ENCODE measurements at regions not wholly inside any gene's neighbourhood (a gene's known extent, or its start where the extent isn't known, plus 50 kb on each side); places are given as distances from the start of the nearest gene placed in this dataset.

- Mint-ChIP-seq H3K27ac (no peak overlapping the region), H3K4me1 (no peaks in the 10 kb centered on the region), H3K4me3 (no peak overlapping the region), H3K27me3 (peaks cover 7% of the 10 kb centered on the region), H3K36me3 (ENCODE audit: low read depth) (no peaks in the 10 kb centered on the region)
- ATAC-seq (no peak), DNase-seq (no peak)
- no peaks in the 10 kb centered on the region for H3K9me3 ChIP-seq (ENCODE audit: control insufficient read depth, low read length, poor library complexity, severe bottlenecking)
Measured at GRCh38 chr21:15986277-15986676, 256.5 kb downstream of the USP25 start.

GRCh38 chr21:15992171-15992570 lies 262.4 kb downstream of the USP25 start:
- no peak for DNase-seq
- H3K4me3 Mint-ChIP-seq = no peak overlapping the region
- H3K36me3 Mint-ChIP-seq (ENCODE audit: low read depth) = no peaks in the 10 kb centered on the region
- no peak for ATAC-seq
- H3K9me3 ChIP-seq (ENCODE audit: control insufficient read depth, low read length, poor library complexity, severe bottlenecking) = no peaks in the 10 kb centered on the region
- no peaks in the 10 kb centered on the region for H3K4me1 Mint-ChIP-seq
- no peak overlapping the region for H3K27ac Mint-ChIP-seq
- H3K27me3 Mint-ChIP-seq = no peaks in the 10 kb centered on the region

- H3K4me3 Mint-ChIP-seq = no peak overlapping the region
- no peaks in the 10 kb centered on the region for H3K9me3 ChIP-seq (ENCODE audit: control insufficient read depth, low read length, poor library complexity, severe bottlenecking)
- no peaks in the 10 kb centered on the region for H3K27me3 Mint-ChIP-seq
- no peak overlapping the region for H3K27ac Mint-ChIP-seq
- DNase-seq = no peak
- no peak for ATAC-seq
- H3K36me3 Mint-ChIP-seq (ENCODE audit: low read depth) = no peaks in the 10 kb centered on the region
- no peaks in the 10 kb centered on the region for H3K4me1 Mint-ChIP-seq
Measured at GRCh38 chr21:15993951-15994350, 264.2 kb downstream of the USP25 start.

- no peak for ATAC-seq
- H3K36me3 Mint-ChIP-seq (ENCODE audit: low read depth) = no peaks in the 10 kb centered on the region
- no peaks in the 10 kb centered on the region for H3K9me3 ChIP-seq (ENCODE audit: control insufficient read depth, low read length, poor library complexity, severe bottlenecking)
- H3K27me3 Mint-ChIP-seq = peaks cover 6% of the 10 kb centered on the region
- H3K27ac Mint-ChIP-seq = no peak overlapping the region
- no peaks in the 10 kb centered on the region for H3K4me1 Mint-ChIP-seq
- H3K4me3 Mint-ChIP-seq = no peak overlapping the region
- no peak for DNase-seq
Measured at GRCh38 chr21:15999741-16000140, 270.0 kb downstream of the USP25 start.

GRCh38 chr21:16002874-16003466 lies 273.2 kb downstream of the USP25 start:
- no peak overlapping the region for H3K4me3 Mint-ChIP-seq
- no peak for DNase-seq
- no peak for ATAC-seq
- no peaks in the 10 kb centered on the region for H3K4me1 Mint-ChIP-seq
- H3K27me3 Mint-ChIP-seq = peaks cover 6% of the 10 kb centered on the region
- no peaks in the 10 kb centered on the region for H3K36me3 Mint-ChIP-seq (ENCODE audit: low read depth)
- H3K9me3 ChIP-seq (ENCODE audit: control insufficient read depth, low read length, poor library complexity, severe bottlenecking) = no peaks in the 10 kb centered on the region
- H3K27ac Mint-ChIP-seq = no peak overlapping the region

GRCh38 chr21:16004086-16004485 lies 274.3 kb downstream of the USP25 start:
- H3K4me1 Mint-ChIP-seq = no peaks in the 10 kb centered on the region

GRCh38 chr21:16004523-16004922 lies 274.7 kb downstream of the USP25 start:
- H3K36me3 Mint-ChIP-seq (ENCODE audit: low read depth) = no peaks in the 10 kb centered on the region
- no peak overlapping the region for H3K27ac Mint-ChIP-seq

More at GRCh38 chr21:16004086-16004485, 274.3 kb downstream of the USP25 start:
- no peak for ATAC-seq
- H3K27ac Mint-ChIP-seq = no peak overlapping the region
- no peak for DNase-seq
- no peak overlapping the region for H3K4me3 Mint-ChIP-seq
- no peaks in the 10 kb centered on the region for H3K36me3 Mint-ChIP-seq (ENCODE audit: low read depth)
- H3K9me3 ChIP-seq (ENCODE audit: control insufficient read depth, low read length, poor library complexity, severe bottlenecking) = no peaks in the 10 kb centered on the region
- H3K27me3 Mint-ChIP-seq = peaks cover 6% of the 10 kb centered on the region

GRCh38 chr21:16005996-16006395 lies 276.2 kb downstream of the USP25 start:
- DNase-seq (no peak), ATAC-seq (no peak)
- Mint-ChIP-seq H3K4me3 (no peak overlapping the region), H3K27ac (no peak overlapping the region), H3K4me1 (no peaks in the 10 kb centered on the region), H3K36me3 (ENCODE audit: low read depth) (peaks cover 2% of the 10 kb centered on the region), H3K27me3 (no peaks in the 10 kb centered on the region)
- H3K9me3 ChIP-seq (ENCODE audit: control insufficient read depth, low read length, poor library complexity, severe bottlenecking) = no peaks in the 10 kb centered on the region

More at GRCh38 chr21:16004523-16004922, 274.7 kb downstream of the USP25 start:
- H3K27me3 Mint-ChIP-seq = peaks cover 5% of the 10 kb centered on the region
- H3K4me1 Mint-ChIP-seq = no peaks in the 10 kb centered on the region
- H3K9me3 ChIP-seq (ENCODE audit: control insufficient read depth, low read length, poor library complexity, severe bottlenecking) = no peaks in the 10 kb centered on the region
- no peak overlapping the region for H3K4me3 Mint-ChIP-seq
- DNase-seq (no peak), ATAC-seq (no peak)

- Mint-ChIP-seq H3K27me3 (no peaks in the 10 kb centered on the region), H3K27ac (no peak overlapping the region), H3K36me3 (ENCODE audit: low read depth) (peaks cover 2% of the 10 kb centered on the region), H3K4me3 (no peak overlapping the region), H3K4me1 (no peaks in the 10 kb centered on the region)
- no peaks in the 10 kb centered on the region for H3K9me3 ChIP-seq (ENCODE audit: control insufficient read depth, low read length, poor library complexity, severe bottlenecking)
- ATAC-seq (no peak), DNase-seq (no peak)
Measured at GRCh38 chr21:16007943-16008342, 278.2 kb downstream of the USP25 start.

GRCh38 chr21:16011719-16012118 lies 281.9 kb downstream of the USP25 start:
- H3K9me3 ChIP-seq (ENCODE audit: control insufficient read depth, low read length, poor library complexity, severe bottlenecking) = no peaks in the 10 kb centered on the region
- Mint-ChIP-seq H3K4me3 (no peak overlapping the region), H3K36me3 (ENCODE audit: low read depth) (peaks cover 2% of the 10 kb centered on the region), H3K27me3 (no peaks in the 10 kb centered on the region), H3K4me1 (no peaks in the 10 kb centered on the region), H3K27ac (no peak overlapping the region)
- ATAC-seq (no peak), DNase-seq (no peak)

- DNase-seq = no peak
- H3K27ac Mint-ChIP-seq = no peak overlapping the region
- H3K4me1 Mint-ChIP-seq = no peaks in the 10 kb centered on the region
- H3K9me3 ChIP-seq (ENCODE audit: control insufficient read depth, low read length, poor library complexity, severe bottlenecking) = no peaks in the 10 kb centered on the region
- no peaks in the 10 kb centered on the region for H3K27me3 Mint-ChIP-seq
- ATAC-seq = no peak
- H3K36me3 Mint-ChIP-seq (ENCODE audit: low read depth) = peaks cover 2% of the 10 kb centered on the region
- H3K4me3 Mint-ChIP-seq = no peak overlapping the region
Measured at GRCh38 chr21:16013570-16013969, 283.8 kb downstream of the USP25 start.

- ATAC-seq (no peak), DNase-seq (no peak)
- no peaks in the 10 kb centered on the region for H3K9me3 ChIP-seq (ENCODE audit: control insufficient read depth, low read length, poor library complexity, severe bottlenecking)
- Mint-ChIP-seq H3K4me1 (no peaks in the 10 kb centered on the region), H3K4me3 (no peak overlapping the region), H3K27me3 (no peaks in the 10 kb centered on the region), H3K27ac (no peak overlapping the region), H3K36me3 (ENCODE audit: low read depth) (no peaks in the 10 kb centered on the region)
Measured at GRCh38 chr21:16020878-16021277, 291.1 kb downstream of the USP25 start.

- no peak for DNase-seq
- H3K4me1 Mint-ChIP-seq = no peaks in the 10 kb centered on the region
- no peaks in the 10 kb centered on the region for H3K36me3 Mint-ChIP-seq (ENCODE audit: low read depth)
- H3K27me3 Mint-ChIP-seq = no peaks in the 10 kb centered on the region
- no peak overlapping the region for H3K27ac Mint-ChIP-seq
- H3K9me3 ChIP-seq (ENCODE audit: control insufficient read depth, low read length, poor library complexity, severe bottlenecking) = no peaks in the 10 kb centered on the region
- no peak for ATAC-seq
- no peak overlapping the region for H3K4me3 Mint-ChIP-seq
Measured at GRCh38 chr21:16022116-16022515, 292.3 kb downstream of the USP25 start.

- no peaks in the 10 kb centered on the region for H3K36me3 Mint-ChIP-seq (ENCODE audit: low read depth)
- DNase-seq (no peak), ATAC-seq (no peak)
- no peaks in the 10 kb centered on the region for H3K4me1 Mint-ChIP-seq
- H3K27ac Mint-ChIP-seq = no peak overlapping the region
- H3K4me3 Mint-ChIP-seq = no peak overlapping the region
- no peaks in the 10 kb centered on the region for H3K27me3 Mint-ChIP-seq
- no peaks in the 10 kb centered on the region for H3K9me3 ChIP-seq (ENCODE audit: control insufficient read depth, low read length, poor library complexity, severe bottlenecking)
Measured at GRCh38 chr21:16022921-16023320, 293.1 kb downstream of the USP25 start.

All from T-helper 17 cell (primary cell).